ENCODE measurements at regions not wholly inside any gene's neighbourhood (a gene's known extent, or its start where the extent isn't known, plus 50 kb on each side); places are given as distances from the start of the nearest gene placed in this dataset.

DNA sequence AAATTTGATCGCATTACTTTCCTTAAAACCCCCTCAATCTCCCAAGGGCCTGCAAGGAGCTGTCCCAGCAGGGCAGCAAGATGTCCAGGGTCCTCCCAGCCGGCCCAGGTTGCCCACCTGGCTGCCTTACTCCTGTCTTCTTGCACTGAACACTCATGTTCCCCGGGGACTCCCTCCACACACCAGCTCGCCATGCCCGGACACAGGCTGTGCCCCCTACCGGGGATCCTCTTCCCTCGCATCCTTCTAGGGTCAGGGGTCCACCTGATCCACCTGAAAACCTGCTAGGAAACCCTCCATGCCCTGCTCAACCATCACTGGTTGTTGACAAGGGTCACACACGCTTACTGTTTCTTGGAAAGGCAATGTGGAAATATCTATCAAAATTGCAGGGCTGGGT is 172.0 kb upstream of the MSX2 start:
- ATAC-seq (no peak), DNase-seq (no peak)
- H3K4me1 Mint-ChIP-seq (ENCODE audit: low read depth) = no peaks in the 10 kb centered on the region
- intact Hi-C loops (cut with micrococcal nuclease) = no loop called here
- TF ChIP-seq, protein P1, sequence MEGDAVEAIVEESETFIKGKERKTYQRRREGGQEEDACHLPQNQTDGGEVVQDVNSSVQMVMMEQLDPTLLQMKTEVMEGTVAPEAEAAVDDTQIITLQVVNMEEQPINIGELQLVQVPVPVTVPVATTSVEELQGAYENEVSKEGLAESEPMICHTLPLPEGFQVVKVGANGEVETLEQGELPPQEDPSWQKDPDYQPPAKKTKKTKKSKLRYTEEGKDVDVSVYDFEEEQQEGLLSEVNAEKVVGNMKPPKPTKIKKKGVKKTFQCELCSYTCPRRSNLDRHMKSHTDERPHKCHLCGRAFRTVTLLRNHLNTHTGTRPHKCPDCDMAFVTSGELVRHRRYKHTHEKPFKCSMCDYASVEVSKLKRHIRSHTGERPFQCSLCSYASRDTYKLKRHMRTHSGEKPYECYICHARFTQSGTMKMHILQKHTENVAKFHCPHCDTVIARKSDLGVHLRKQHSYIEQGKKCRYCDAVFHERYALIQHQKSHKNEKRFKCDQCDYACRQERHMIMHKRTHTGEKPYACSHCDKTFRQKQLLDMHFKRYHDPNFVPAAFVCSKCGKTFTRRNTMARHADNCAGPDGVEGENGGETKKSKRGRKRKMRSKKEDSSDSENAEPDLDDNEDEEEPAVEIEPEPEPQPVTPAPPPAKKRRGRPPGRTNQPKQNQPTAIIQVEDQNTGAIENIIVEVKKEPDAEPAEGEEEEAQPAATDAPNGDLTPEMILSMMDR (IDR thresholded peaks at IDR 0.05) = no peak
- H3K27me3 Mint-ChIP-seq = no peaks in the 10 kb centered on the region
- CTCF ChIA-PET = no interaction called here
- H3K27ac Mint-ChIP-seq = no peak overlapping the region
- no peak overlapping the region for H3K4me3 Mint-ChIP-seq
- no peaks in the 10 kb centered on the region for H3K9me3 Mint-ChIP-seq
- POLR2A ChIA-PET = no interaction called here
- no peaks in the 10 kb centered on the region for H3K36me3 Mint-ChIP-seq (ENCODE audit: low read depth)

DNA sequence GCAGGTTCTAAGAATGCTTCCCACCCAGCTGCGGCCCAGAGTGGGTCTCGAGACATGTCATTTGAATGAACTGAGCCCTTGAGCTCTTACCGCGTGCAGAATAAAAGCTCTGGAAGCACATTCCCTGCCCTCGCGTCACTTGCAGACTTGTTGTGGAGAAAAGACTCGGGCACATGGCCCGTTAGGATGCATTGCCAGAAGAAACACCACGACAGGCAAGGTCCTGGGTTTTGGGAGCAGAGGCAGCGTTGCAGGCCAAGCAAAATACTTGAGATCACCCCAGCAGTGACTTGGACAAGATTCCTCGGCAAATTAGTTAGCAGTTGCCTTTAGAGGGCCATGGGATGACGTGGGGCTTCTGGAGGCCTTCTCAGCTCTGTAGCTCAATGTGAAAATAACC is 170.8 kb upstream of the MSX2 start:
- H3K27ac Mint-ChIP-seq = no peak overlapping the region
- no peak for DNase-seq
- intact Hi-C loops (cut with micrococcal nuclease) = no loop called here
- ChIA-PET POLR2A (no interaction called here), CTCF (no interaction called here)
- no peaks in the 10 kb centered on the region for H3K4me1 Mint-ChIP-seq (ENCODE audit: low read depth)
- no peaks in the 10 kb centered on the region for H3K36me3 Mint-ChIP-seq (ENCODE audit: low read depth)
- no peak overlapping the region for H3K4me3 Mint-ChIP-seq
- no peaks in the 10 kb centered on the region for H3K9me3 Mint-ChIP-seq
- TF ChIP-seq, protein P1 (IDR thresholded peaks at IDR 0.05) = no peak
- no peak for ATAC-seq
- no peaks in the 10 kb centered on the region for H3K27me3 Mint-ChIP-seq

DNA sequence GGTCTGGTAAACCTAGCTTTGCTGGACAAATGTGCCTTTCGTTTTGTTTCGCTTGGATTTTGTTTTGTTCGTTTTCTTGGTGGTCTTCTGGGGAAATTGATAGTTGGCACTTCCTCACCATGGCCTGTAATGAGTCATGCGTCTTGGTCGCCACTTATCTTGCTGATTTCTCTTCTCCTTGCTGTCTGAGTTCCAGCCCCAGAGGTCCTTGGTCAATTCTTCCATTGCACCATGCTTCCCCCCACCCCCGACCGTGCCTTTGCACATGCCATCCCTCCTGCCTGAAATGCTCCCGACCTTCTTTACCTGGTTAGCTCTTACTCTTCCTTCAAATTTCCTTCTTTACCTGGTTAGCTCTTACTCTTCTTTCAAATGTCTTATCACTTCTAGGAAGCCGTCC is 168.7 kb upstream of the MSX2 start:
- Mint-ChIP-seq H3K4me3 (no peak overlapping the region), H3K4me1 (ENCODE audit: low read depth) (no peaks in the 10 kb centered on the region), H3K27ac (no peak overlapping the region), H3K27me3 (peaks cover under 1% of the 10 kb centered on the region), H3K36me3 (ENCODE audit: low read depth) (no peaks in the 10 kb centered on the region), H3K9me3 (no peaks in the 10 kb centered on the region)
- intact Hi-C loops (cut with micrococcal nuclease) = no loop called here
- ChIA-PET CTCF (no interaction called here), POLR2A (no interaction called here)
- TF ChIP-seq, protein P1 (IDR thresholded peaks at IDR 0.05) = no peak
- ATAC-seq = no peak
- no peak for DNase-seq

DNA sequence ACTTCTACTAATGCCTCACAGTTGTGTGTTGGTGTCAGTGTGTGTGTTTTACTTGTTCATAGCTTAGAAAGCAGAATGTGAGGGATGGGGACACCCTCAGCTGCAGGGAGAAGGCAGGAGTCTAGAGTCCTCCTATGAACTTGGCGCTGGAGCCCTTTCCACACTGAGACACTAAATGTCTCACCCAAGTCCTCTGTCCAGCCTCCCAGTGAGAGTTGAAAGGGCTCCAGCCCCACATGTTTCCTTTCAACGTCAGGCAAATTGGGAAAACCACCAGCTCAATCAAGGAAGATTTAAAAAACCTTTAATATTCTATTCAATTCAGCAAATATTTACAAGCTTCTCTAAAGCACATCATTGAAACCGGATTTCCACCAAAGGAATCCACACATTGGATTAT is 167.6 kb upstream of the MSX2 start:
- H3K9me3 Mint-ChIP-seq = no peaks in the 10 kb centered on the region
- intact Hi-C loops (cut with micrococcal nuclease) = no loop called here
- no peak for ATAC-seq
- H3K4me3 Mint-ChIP-seq = no peak overlapping the region
- TF ChIP-seq, protein P1 (IDR thresholded peaks at IDR 0.05) = no peak
- no peak for DNase-seq
- ChIA-PET CTCF (no interaction called here), POLR2A (interaction anchor here (0.7 kb wide), 1 partner anchor 13 kb away, joined by 4 read pairs; no protein-coding TSS in a partner anchor)
- no peaks in the 10 kb centered on the region for H3K4me1 Mint-ChIP-seq (ENCODE audit: low read depth)
- H3K36me3 Mint-ChIP-seq (ENCODE audit: low read depth) = no peaks in the 10 kb centered on the region
- H3K27me3 Mint-ChIP-seq = peaks cover 4% of the 10 kb centered on the region
- no peak overlapping the region for H3K27ac Mint-ChIP-seq

DNA sequence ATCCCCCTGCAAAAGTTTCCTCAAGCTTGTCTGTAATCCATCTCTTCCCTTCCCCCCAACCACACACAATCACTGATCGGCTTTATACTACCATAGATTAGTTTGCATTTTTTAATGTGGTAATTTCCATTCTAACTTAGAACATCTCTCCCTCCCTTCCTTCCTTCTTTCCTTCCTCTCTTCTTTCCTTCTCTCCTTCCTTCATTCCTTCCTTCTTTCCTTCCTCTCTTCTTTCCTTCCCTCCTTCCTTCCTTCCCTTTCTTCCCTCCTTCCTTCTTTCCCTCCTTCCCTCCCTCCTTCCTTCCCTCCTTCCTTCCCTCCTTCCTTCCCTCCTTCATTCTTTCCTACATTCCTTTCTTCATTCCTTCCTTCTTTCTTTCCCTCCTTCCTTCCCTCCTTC is 166.2 kb upstream of the MSX2 start:
- POLR2A ChIA-PET = no interaction called here
- TF ChIP-seq, protein P1 (IDR thresholded peaks at IDR 0.05) = no peak
- no peak for ATAC-seq
- no peaks in the 10 kb centered on the region for H3K9me3 Mint-ChIP-seq
- intact Hi-C loops (cut with micrococcal nuclease) = no loop called here
- H3K27me3 Mint-ChIP-seq = peaks cover 5% of the 10 kb centered on the region
- CTCF ChIA-PET = no interaction called here
- no peaks in the 10 kb centered on the region for H3K4me1 Mint-ChIP-seq (ENCODE audit: low read depth)
- H3K36me3 Mint-ChIP-seq (ENCODE audit: low read depth) = no peaks in the 10 kb centered on the region
- no peak for DNase-seq
- no peak overlapping the region for H3K4me3 Mint-ChIP-seq
- no peak overlapping the region for H3K27ac Mint-ChIP-seq

Measured in activated CD8-positive, alpha-beta T cell treated with anti-CD3 and anti-CD28 coated beads for 36 hours (primary cell).